ENCODE measurements at regions not wholly inside any gene's neighbourhood (a gene's known extent, or its start where the extent isn't known, plus 50 kb on each side); places are given as distances from the start of the nearest gene placed in this dataset.

- H3K27me3 ChIP-seq (ENCODE audit: control insufficient read depth, low read length): no peaks in the 10 kb centered on the region
- no peak overlapping the region for H3K4me3 ChIP-seq (ENCODE audit: low read length)
- no peak overlapping the region for H3K27ac ChIP-seq (ENCODE audit: low read depth, low read length)
- no peaks in the 10 kb centered on the region for H4K20me1 ChIP-seq (ENCODE audit: control insufficient read depth, insufficient read depth, low read depth, low read length)
- no peaks in the 10 kb centered on the region for H3F3A ChIP-seq (ENCODE audit: control insufficient read depth, insufficient read depth)
- no peaks in the 10 kb centered on the region for H3K36me3 ChIP-seq (ENCODE audit: control insufficient read depth, low read length)
- no peaks in the 10 kb centered on the region for H3K9me2 ChIP-seq (replicated peaks; ENCODE audit: control insufficient read depth, low read length)
- H3K4me1 ChIP-seq (ENCODE audit: control insufficient read depth, low read length): no peaks in the 10 kb centered on the region
- no peaks in the 10 kb centered on the region for H3K79me2 ChIP-seq (ENCODE audit: control insufficient read depth, low read length)
- H3K4me2 ChIP-seq (ENCODE audit: low read length): no peak overlapping the region
- TF ChIP-seq EZH2phosphoT487 (IDR thresholded peaks at IDR 0.05; ENCODE audit: borderline replicate concordance, low read length): no peak
- TF ChIP-seq, protein P1, sequence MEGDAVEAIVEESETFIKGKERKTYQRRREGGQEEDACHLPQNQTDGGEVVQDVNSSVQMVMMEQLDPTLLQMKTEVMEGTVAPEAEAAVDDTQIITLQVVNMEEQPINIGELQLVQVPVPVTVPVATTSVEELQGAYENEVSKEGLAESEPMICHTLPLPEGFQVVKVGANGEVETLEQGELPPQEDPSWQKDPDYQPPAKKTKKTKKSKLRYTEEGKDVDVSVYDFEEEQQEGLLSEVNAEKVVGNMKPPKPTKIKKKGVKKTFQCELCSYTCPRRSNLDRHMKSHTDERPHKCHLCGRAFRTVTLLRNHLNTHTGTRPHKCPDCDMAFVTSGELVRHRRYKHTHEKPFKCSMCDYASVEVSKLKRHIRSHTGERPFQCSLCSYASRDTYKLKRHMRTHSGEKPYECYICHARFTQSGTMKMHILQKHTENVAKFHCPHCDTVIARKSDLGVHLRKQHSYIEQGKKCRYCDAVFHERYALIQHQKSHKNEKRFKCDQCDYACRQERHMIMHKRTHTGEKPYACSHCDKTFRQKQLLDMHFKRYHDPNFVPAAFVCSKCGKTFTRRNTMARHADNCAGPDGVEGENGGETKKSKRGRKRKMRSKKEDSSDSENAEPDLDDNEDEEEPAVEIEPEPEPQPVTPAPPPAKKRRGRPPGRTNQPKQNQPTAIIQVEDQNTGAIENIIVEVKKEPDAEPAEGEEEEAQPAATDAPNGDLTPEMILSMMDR (IDR thresholded peaks at IDR 0.05; ENCODE audit: low read depth, low read length, poor library complexity, severe bottlenecking): no peak
- no peaks in the 10 kb centered on the region for H3K9me3 ChIP-seq (ENCODE audit: control insufficient read depth, insufficient read depth, low read length)
Observed at GRCh38 chr18:28541934-28542333, 365.0 kb upstream of the CDH2 start.

DNA sequence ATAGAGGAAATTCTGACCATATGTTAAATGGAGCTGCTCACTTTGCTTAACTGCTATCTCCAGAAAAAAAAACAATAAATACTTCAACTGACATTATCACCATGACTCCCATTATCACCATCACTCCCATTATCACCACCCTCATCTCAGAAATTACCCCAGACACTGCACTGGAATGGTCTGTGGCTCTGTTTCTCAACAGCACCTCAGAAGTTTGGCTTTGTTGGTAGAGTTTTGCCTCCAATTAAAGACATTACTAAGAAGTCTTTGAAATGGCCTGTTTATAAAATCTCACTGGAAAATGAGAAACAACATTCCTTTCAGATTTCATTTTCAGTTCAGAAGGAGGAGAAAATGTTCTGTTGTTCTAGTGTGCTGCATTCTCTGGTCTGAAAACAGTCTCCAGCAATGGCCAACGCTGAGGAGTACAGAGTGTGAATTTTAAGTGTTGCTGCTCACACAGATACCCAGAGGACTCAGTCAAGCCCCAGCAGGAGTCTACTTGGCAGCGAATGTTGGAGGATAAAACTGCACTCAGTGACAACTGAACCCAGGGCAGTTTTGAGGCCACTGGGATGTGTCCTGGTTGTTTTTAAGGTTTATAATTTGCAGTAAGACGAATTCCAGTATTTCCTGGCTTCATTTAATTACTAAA, 364.5 kb upstream of the CDH2 start:
- H3K9me2 ChIP-seq (replicated peaks; ENCODE audit: control insufficient read depth, low read length): no peaks in the 10 kb centered on the region
- H3K27ac ChIP-seq (ENCODE audit: low read depth, low read length): no peak overlapping the region
- no peak overlapping the region for H3K4me3 ChIP-seq (ENCODE audit: low read length)
- no peak overlapping the region for H3K4me2 ChIP-seq (ENCODE audit: low read length)
- TF ChIP-seq, protein P1 (IDR thresholded peaks at IDR 0.05; ENCODE audit: low read depth, low read length, poor library complexity, severe bottlenecking): no peak
- no peak for TF ChIP-seq EZH2phosphoT487 (IDR thresholded peaks at IDR 0.05; ENCODE audit: borderline replicate concordance, low read length)
- no peaks in the 10 kb centered on the region for H3F3A ChIP-seq (ENCODE audit: control insufficient read depth, insufficient read depth)
- H3K27me3 ChIP-seq (ENCODE audit: control insufficient read depth, low read length): no peaks in the 10 kb centered on the region
- no peaks in the 10 kb centered on the region for H3K79me2 ChIP-seq (ENCODE audit: control insufficient read depth, low read length)
- H3K4me1 ChIP-seq (ENCODE audit: control insufficient read depth, low read length): no peaks in the 10 kb centered on the region
- no peaks in the 10 kb centered on the region for H3K9me3 ChIP-seq (ENCODE audit: control insufficient read depth, insufficient read depth, low read length)
- no peaks in the 10 kb centered on the region for H3K36me3 ChIP-seq (ENCODE audit: control insufficient read depth, low read length)
- H4K20me1 ChIP-seq (ENCODE audit: control insufficient read depth, insufficient read depth, low read depth, low read length): no peaks in the 10 kb centered on the region

GRCh38 chr18:28529644-28530043, 352.7 kb upstream of the CDH2 start:
- no peak overlapping the region for H3K4me3 ChIP-seq (ENCODE audit: low read length)
- no peaks in the 10 kb centered on the region for H3K27me3 ChIP-seq (ENCODE audit: control insufficient read depth, low read length)
- H4K20me1 ChIP-seq (ENCODE audit: control insufficient read depth, insufficient read depth, low read depth, low read length): no peaks in the 10 kb centered on the region
- H3K4me1 ChIP-seq (ENCODE audit: control insufficient read depth, low read length): no peaks in the 10 kb centered on the region
- H3K9me2 ChIP-seq (replicated peaks; ENCODE audit: control insufficient read depth, low read length): no peaks in the 10 kb centered on the region
- TF ChIP-seq, protein P1 (IDR thresholded peaks at IDR 0.05; ENCODE audit: low read depth, low read length, poor library complexity, severe bottlenecking): no peak
- TF ChIP-seq EZH2phosphoT487 (IDR thresholded peaks at IDR 0.05; ENCODE audit: borderline replicate concordance, low read length): no peak
- no peak overlapping the region for H3K27ac ChIP-seq (ENCODE audit: low read depth, low read length)
- H3K9me3 ChIP-seq (ENCODE audit: control insufficient read depth, insufficient read depth, low read length): no peaks in the 10 kb centered on the region
- H3K79me2 ChIP-seq (ENCODE audit: control insufficient read depth, low read length): no peaks in the 10 kb centered on the region
- no peak overlapping the region for H3K4me2 ChIP-seq (ENCODE audit: low read length)
- no peaks in the 10 kb centered on the region for H3F3A ChIP-seq (ENCODE audit: control insufficient read depth, insufficient read depth)
- no peaks in the 10 kb centered on the region for H3K36me3 ChIP-seq (ENCODE audit: control insufficient read depth, low read length)

Measured in DOHH2 (cell line).